T-helper 17 cell (primary cell): ENCODE measurements at regions not wholly inside any gene's neighbourhood (a gene's known extent, or its start where the extent isn't known, plus 50 kb on each side); places are given as distances from the start of the nearest gene placed in this dataset.
"Not testable (repeated sequence)": the region's sequence is repeated elsewhere in the genome, so short reads cannot be mapped to it uniquely, and the experiment has no call there.

Experiments
- ATAC-seq: fragments of 150-1000 bp; cut with Tn5 transposase; 2 replicates; pipeline ENCODE4 v1.10.0; 2021; ENCODE audit warnings: mild to moderate bottlenecking, moderate library complexity
- DNase-seq, 3 donors: peaks; one replicate each; pipeline versions ENCODE4 v3.0.0 to v3.0.0-alpha.2; 2020 to 2021
- H3K9me3 ChIP-seq: one replicate; pipeline ENCODE4 v1.7.0; 2013; ENCODE audit warnings: low read length, mild to moderate bottlenecking; ENCODE audit not compliant: control insufficient read depth, poor library complexity, severe bottlenecking
- H3K27ac Mint-ChIP-seq: one replicate; pipeline ENCODE4 v1.8.0; 2022; ENCODE audit warnings: mild to moderate bottlenecking, moderate library complexity, mixed read lengths
- H3K27me3 Mint-ChIP-seq: one replicate; pipeline ENCODE4 v1.8.0; 2022; ENCODE audit warnings: mixed read lengths
- H3K36me3 Mint-ChIP-seq: one replicate; pipeline ENCODE4 v1.8.0; 2022; ENCODE audit warnings: low read depth, mixed read lengths
- H3K4me1 Mint-ChIP-seq: one replicate; pipeline ENCODE4 v1.8.0; 2022; ENCODE audit warnings: mild to moderate bottlenecking, mixed read lengths
- H3K4me3 Mint-ChIP-seq: one replicate; pipeline ENCODE4 v1.8.0; 2022; ENCODE audit warnings: mild to moderate bottlenecking, moderate library complexity, mixed read lengths

- Mint-ChIP-seq H3K4me1 (no peaks in the 10 kb centered on the region), H3K36me3 (no peaks in the 10 kb centered on the region), H3K27me3 (peaks cover 26% of the 10 kb centered on the region), H3K27ac (no peak overlapping the region), H3K4me3 (no peak overlapping the region)
- H3K9me3 ChIP-seq, result no peaks in the 10 kb centered on the region
- ATAC-seq, result no peak
- no peak for DNase-seq
These were observed 161.1 kb downstream of the LACC1 start for GRCh38 chr13:44040818-44041100.

GRCh38 chr13:44044547-44045179 is 165.0 kb downstream of the LACC1 start:
- no peak for ATAC-seq
- no peak for DNase-seq
- Mint-ChIP-seq H3K4me3 (no peak overlapping the region), H3K4me1 (peaks cover 2% of the 10 kb centered on the region), H3K27ac (no peak overlapping the region), H3K36me3 (peaks cover 6% of the 10 kb centered on the region), H3K27me3 (peaks cover 61% of the 10 kb centered on the region)
- H3K9me3 ChIP-seq, result no peaks in the 10 kb centered on the region

GRCh38 chr13:44045180-44045562 is 165.5 kb downstream of the LACC1 start:
- ATAC-seq, result no peak
- Mint-ChIP-seq H3K4me3 (no peak overlapping the region), H3K4me1 (peaks cover 2% of the 10 kb centered on the region), H3K27ac (no peak overlapping the region), H3K36me3 (peaks cover 6% of the 10 kb centered on the region), H3K27me3 (peaks cover 64% of the 10 kb centered on the region)
- H3K9me3 ChIP-seq, result no peaks in the 10 kb centered on the region
- DNase-seq, result no peak

GRCh38 chr13:44046428-44046827 is 166.7 kb downstream of the LACC1 start:
- H3K27me3 Mint-ChIP-seq, result peaks cover 62% of the 10 kb centered on the region
- no peak overlapping the region for H3K4me3 Mint-ChIP-seq
- H3K27ac Mint-ChIP-seq, result no peak overlapping the region
- H3K4me1 Mint-ChIP-seq, result peaks cover 2% of the 10 kb centered on the region
- no peaks in the 10 kb centered on the region for H3K9me3 ChIP-seq
- ATAC-seq (no peak), DNase-seq (no peak)
- peaks cover 6% of the 10 kb centered on the region for H3K36me3 Mint-ChIP-seq

- Mint-ChIP-seq H3K27ac (no peak overlapping the region), H3K4me3 (no peak overlapping the region), H3K4me1 (peaks cover 2% of the 10 kb centered on the region), H3K36me3 (peaks cover 9% of the 10 kb centered on the region), H3K27me3 (peaks cover 72% of the 10 kb centered on the region)
- no peak for ATAC-seq
- DNase-seq, result no peak
- no peaks in the 10 kb centered on the region for H3K9me3 ChIP-seq
These were observed 168.6 kb downstream of the LACC1 start for GRCh38 chr13:44048326-44048725.

GRCh38 chr13:44049081-44049945 is 169.6 kb downstream of the LACC1 start:
- H3K4me3 Mint-ChIP-seq, result no peak overlapping the region
- H3K27ac Mint-ChIP-seq, result no peak overlapping the region
- H3K36me3 Mint-ChIP-seq, result peaks cover 9% of the 10 kb centered on the region
- ATAC-seq, result no peak
- H3K4me1 Mint-ChIP-seq, result peaks cover 2% of the 10 kb centered on the region
- peaks cover 74% of the 10 kb centered on the region for H3K27me3 Mint-ChIP-seq
- H3K9me3 ChIP-seq, result no peaks in the 10 kb centered on the region
- DNase-seq, result no peak

- Mint-ChIP-seq H3K4me1 (peaks cover 4% of the 10 kb centered on the region), H3K4me3 (no peak overlapping the region), H3K27ac (no peak overlapping the region), H3K36me3 (peaks cover 9% of the 10 kb centered on the region), H3K27me3 (peaks cover 75% of the 10 kb centered on the region)
- H3K9me3 ChIP-seq, result no peaks in the 10 kb centered on the region
- DNase-seq (no peak), ATAC-seq (no peak)
These were observed 170.9 kb downstream of the LACC1 start for GRCh38 chr13:44050450-44051063.

GRCh38 chr13:44051405-44051804 is 171.7 kb downstream of the LACC1 start:
- H3K9me3 ChIP-seq, result no peaks in the 10 kb centered on the region
- H3K4me3 Mint-ChIP-seq, result no peak overlapping the region
- ATAC-seq, result no peak
- peaks cover 72% of the 10 kb centered on the region for H3K27me3 Mint-ChIP-seq
- DNase-seq, result no peak
- H3K4me1 Mint-ChIP-seq, result peaks cover 8% of the 10 kb centered on the region
- H3K27ac Mint-ChIP-seq, result no peak overlapping the region
- peaks cover 6% of the 10 kb centered on the region for H3K36me3 Mint-ChIP-seq

- no peak for DNase-seq
- Mint-ChIP-seq H3K27ac (no peak overlapping the region), H3K27me3 (peaks cover 66% of the 10 kb centered on the region), H3K4me1 (peaks cover 7% of the 10 kb centered on the region), H3K4me3 (no peak overlapping the region), H3K36me3 (peaks cover 5% of the 10 kb centered on the region)
- ATAC-seq, result no peak
- no peaks in the 10 kb centered on the region for H3K9me3 ChIP-seq
These were observed 172.4 kb downstream of the LACC1 start for GRCh38 chr13:44051918-44052675.

- Mint-ChIP-seq H3K36me3 (peaks cover 4% of the 10 kb centered on the region), H3K27me3 (peaks cover 66% of the 10 kb centered on the region), H3K4me1 (peaks cover 7% of the 10 kb centered on the region), H3K4me3 (no peak overlapping the region), H3K27ac (no peak overlapping the region)
- no peaks in the 10 kb centered on the region for H3K9me3 ChIP-seq
- DNase-seq (no peak), ATAC-seq (no peak)
These were observed 173.1 kb downstream of the LACC1 start for GRCh38 chr13:44052780-44053184.

- ATAC-seq, result no peak
- Mint-ChIP-seq H3K27me3 (peaks cover 66% of the 10 kb centered on the region), H3K27ac (no peak overlapping the region), H3K36me3 (peaks cover 4% of the 10 kb centered on the region), H3K4me1 (peaks cover 7% of the 10 kb centered on the region), H3K4me3 (no peak overlapping the region)
- no peak for DNase-seq
- H3K9me3 ChIP-seq, result no peaks in the 10 kb centered on the region
These were observed 173.5 kb downstream of the LACC1 start for GRCh38 chr13:44053208-44053607.

GRCh38 chr13:44054525-44054924 is 174.8 kb downstream of the LACC1 start:
- H3K36me3 Mint-ChIP-seq, result peaks cover 4% of the 10 kb centered on the region
- H3K4me1 Mint-ChIP-seq, result peaks cover 7% of the 10 kb centered on the region
- ATAC-seq, result no peak
- H3K27me3 Mint-ChIP-seq, result peaks cover 63% of the 10 kb centered on the region
- no peaks in the 10 kb centered on the region for H3K9me3 ChIP-seq
- H3K27ac Mint-ChIP-seq, result no peak overlapping the region
- DNase-seq, result no peak
- H3K4me3 Mint-ChIP-seq, result no peak overlapping the region

GRCh38 chr13:44055681-44056080 is 176.0 kb downstream of the LACC1 start:
- not testable (repeated sequence) for DNase-seq, H3K4me1 Mint-ChIP-seq, H3K36me3 Mint-ChIP-seq, H3K4me3 Mint-ChIP-seq, H3K9me3 ChIP-seq, H3K27ac Mint-ChIP-seq, ATAC-seq
- H3K27me3 Mint-ChIP-seq, result peaks cover 59% of the 10 kb centered on the region
